HPDE6-E6E7 (cell line): ENCODE measurements at regions not wholly inside any gene's neighbourhood (a gene's known extent, or its start where the extent isn't known, plus 50 kb on each side); places are given as distances from the start of the nearest gene placed in this dataset.

Experiments used
- DNase-seq: peaks from one replicate; pipeline ENCODE4 v3.0.0; 2011; ENCODE audit warnings: missing footprints; ENCODE audit errors: extremely low spot score

GRCh38 chr18:56173542-56174220, 464.7 kb downstream of the TXNL1 start:
- no peak for DNase-seq

- no peak for DNase-seq
Observed at GRCh38 chr18:56172527-56172926, 465.9 kb downstream of the TXNL1 start.

GRCh38 chr18:56171848-56172247, 466.5 kb downstream of the TXNL1 start:
- DNase-seq: no peak

DNA sequence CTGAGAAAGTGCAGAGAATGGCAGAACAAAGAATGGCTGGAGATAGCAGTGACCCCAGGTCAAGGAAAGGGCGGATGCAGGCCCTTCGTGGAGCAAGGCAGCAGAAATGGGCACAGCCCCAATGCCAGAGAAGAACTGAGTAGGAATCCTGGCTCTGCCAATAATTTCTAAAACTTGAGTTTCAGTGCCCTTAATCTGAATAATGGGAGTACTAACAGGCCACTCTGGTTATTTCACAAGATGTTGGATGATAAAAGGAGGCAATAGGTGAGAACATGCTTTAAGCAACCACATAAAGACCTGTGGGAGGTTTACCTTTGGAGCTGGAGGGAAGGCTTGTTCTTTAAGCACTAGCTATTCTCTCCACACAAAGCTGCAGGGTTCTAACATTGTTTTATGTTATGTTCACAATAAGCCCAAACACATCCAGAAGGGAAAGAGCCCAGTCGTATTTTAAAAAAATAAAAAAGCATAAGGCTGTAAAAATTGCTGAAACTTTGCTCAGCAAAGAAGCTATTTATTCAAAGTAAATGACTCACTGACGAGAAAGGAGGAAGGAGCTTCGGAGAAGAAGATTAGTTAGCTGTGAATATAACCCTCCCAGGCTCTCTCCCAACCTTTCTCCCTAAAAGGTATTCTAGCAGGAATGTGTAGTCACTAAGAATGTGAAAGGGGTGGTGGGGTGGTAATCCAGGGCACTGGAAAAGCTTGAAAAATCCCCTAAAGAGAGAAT, 470.2 kb downstream of the TXNL1 start:
- no peak for DNase-seq

DNA sequence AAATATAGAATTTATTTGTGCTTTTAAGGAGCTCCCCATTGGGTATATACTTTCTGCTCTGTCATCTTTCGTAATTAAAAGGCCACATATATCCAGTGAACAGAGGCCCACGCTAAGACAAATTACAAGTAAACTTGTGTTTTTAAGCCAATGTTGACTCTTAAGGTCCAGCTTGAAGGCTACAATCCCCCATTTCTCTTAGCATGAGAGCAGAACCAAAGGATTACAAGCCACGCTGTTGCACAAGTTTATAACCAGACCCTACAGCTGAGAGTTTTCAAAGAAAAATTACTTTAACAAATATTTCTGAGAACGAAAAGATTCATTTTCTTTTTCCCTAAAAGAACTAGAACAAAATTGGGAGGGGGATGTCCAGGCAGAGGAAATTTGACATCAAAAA, 471.0 kb downstream of the TXNL1 start:
- no peak for DNase-seq

DNA sequence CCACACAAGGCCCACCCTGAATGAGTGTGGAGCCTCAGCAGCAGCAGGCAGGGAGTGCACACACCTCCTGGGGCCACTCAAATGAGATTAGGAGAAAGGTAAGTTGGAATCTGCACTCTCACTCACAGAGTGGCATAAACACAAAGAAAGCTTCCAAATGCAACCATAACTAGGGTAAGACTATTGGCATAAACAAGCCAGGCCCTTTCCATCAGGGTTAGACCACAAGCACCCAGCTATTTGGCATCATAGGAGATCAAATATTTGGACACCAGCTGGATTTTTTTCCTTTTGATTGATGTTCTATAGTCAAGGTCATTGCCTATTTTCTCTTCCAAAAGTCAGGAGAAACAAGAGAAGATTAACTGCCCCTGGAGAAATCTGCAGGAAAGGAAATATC, 471.5 kb downstream of the TXNL1 start:
- DNase-seq: no peak

DNA sequence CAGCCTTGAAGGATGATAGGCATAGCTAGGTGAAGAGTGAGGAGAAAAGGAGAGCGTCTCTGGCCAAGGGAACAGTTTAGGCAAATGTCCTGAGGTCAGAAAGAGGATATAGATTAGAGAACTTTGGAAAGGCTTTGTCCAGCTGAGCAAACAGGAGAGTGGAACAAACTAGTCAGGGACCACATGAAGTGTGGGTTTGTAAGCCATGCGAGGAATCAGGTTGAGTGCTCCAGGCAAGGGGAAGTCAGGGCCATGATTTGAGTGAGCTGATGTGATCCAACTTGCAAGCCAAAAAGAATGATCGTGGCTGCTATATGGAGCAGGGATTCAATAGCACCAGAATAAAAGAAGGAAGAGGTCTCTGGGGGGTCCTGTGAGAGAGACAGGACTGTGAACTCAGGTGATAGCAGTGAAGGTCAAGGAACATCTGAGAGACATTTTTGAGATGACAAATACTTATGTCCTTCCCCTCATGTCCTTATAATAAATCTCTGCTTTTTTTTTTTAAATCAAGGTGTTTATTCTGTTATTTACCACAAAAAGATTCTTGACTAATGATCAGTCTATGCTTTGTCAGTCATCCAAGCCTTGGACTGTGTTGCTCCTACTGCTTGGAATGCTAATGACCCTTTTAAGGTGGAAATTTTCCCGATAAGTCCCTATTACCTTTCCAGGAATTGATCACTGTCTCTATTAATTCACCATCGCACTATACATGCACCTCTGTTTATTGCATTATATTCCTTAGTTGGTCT, 472.6 kb downstream of the TXNL1 start:
- DNase-seq: no peak

GRCh38 chr18:56162311-56163265, 475.8 kb downstream of the TXNL1 start:
- DNase-seq: no peak

GRCh38 chr18:56161566-56162260, 476.7 kb downstream of the TXNL1 start:
- DNase-seq: no peak

GRCh38 chr18:56158676-56159075, 479.7 kb downstream of the TXNL1 start:
- no peak for DNase-seq

- DNase-seq: no peak
Observed at GRCh38 chr18:56157541-56157940, 480.9 kb downstream of the TXNL1 start.

- no peak for DNase-seq
Observed at GRCh38 chr18:56152551-56153310, 485.7 kb downstream of the TXNL1 start.

- DNase-seq: no peak
Observed at GRCh38 chr18:56148373-56148772, 490.0 kb downstream of the TXNL1 start.

DNA sequence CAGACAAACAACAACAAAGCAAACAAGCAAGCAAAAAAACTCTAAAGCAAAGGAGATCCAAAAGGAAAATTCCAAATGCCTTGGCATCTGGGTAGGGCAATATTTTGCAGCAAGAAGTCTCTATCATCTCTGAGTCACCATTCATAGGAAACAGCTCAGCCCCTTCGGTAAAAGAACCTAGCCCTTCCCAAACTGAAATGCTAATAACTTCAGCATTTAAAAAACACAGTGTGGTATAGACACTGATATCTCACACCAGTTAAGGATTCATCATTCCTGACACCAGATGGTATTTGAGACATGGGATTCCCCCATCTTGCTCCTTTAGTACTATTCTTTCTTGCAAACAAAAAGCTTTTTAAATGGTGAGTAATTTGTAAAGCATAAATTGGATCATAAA, 491.8 kb downstream of the TXNL1 start:
- DNase-seq: no peak

GRCh38 chr18:56142001-56142400, 496.4 kb downstream of the TXNL1 start:
- no peak for DNase-seq

- no peak for DNase-seq
Observed at GRCh38 chr18:56139792-56140254, 498.6 kb downstream of the TXNL1 start.

DNA sequence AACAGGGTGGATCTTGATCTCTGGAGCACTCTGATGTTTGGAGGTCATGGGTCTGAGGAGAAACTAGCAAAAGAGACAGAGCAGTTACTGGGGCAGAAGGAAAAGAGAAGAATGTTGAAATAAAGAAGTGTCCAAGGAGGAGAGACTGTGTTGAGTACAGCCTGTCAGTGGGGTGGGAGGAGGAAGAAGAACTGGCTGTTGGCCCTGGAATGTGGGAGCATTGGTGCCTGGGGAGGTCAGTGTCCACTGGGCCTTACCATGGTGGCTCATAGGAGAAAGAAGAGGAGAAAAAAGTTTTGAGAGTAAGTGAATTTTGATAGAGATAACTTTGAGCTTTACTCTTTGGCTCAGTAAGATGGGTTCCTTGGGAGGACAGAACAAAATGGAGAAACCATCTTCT, 499.0 kb downstream of the TXNL1 start:
- no peak for DNase-seq

GRCh38 chr18:56136105-56136504, 502.3 kb downstream of the TXNL1 start:
- no peak for DNase-seq

DNA sequence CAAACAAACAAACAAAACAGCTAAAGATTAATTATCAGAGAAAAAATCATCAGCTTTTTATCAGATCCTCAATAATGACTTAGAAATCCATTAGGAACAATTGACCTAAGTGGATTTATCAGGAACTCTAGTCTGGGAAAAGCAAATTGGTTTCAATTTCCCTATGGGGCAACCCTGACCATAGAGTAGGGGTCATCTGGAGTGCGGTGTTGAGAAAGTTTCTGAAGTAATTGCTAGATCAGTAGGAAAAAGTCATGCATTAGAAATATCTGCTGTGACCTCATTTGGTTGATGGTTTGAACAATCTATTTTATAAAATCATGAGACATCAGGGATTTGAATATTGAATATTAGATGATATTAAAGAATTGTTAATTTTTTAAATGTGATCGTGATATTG, 507.9 kb downstream of the TXNL1 start:
- no peak for DNase-seq

DNA sequence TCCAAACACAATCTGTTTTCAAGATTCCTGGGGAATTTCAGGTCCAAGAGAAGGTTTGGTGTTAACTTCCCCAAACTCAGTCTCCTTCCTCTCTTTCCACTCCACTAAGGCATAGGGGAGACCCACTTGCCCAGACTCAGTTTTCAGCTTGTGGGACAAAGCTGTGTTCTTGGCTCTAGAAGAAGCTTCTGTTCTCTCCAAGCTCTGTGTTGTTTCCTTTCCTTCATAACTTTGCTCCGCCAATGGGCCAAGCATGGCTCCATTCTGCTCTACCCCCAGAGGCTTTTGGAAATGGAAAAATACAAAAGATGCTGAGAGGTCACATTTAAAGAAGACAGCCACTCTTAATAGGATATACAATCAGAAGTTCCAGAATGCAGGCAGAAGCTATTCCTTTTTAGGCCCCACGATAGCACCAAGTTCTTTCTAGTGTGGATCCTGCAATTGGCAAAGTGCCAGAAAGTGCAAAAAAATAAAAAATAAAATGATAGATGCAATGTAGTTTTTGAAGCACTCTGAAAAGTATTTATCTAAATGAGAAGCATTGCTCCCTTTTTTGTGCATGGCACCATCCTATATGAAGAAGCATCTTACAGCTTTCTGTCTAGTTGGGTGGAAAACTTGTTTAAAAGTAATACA, 510.1 kb downstream of the TXNL1 start:
- no peak for DNase-seq
